GM12878 (cell line): ENCODE measurements at regions not wholly inside any gene's neighbourhood (a gene's known extent, or its start where the extent isn't known, plus 50 kb on each side); places are given as distances from the start of the nearest gene placed in this dataset.

Experiments used
- ATAC-seq: fragments of 200-7000 bp; cut with Tn5 transposase; 3 replicates; pipeline ENCODE4 v1.9.1; 2020; ENCODE audit warnings: mild to moderate bottlenecking, moderate library complexity
- BruUV-seq: library from RNA; stranded (reverse); fragments of 400-500 nt; replicated peaks from 2 replicates; lab custom pipeline; 2021; lab: Mats Ljungman, UMichigan
- CTCF ChIA-PET: fragments of 300-600 bp; sonication (Branson Sonifier 250); formaldehyde crosslinking; extraction: SDS; loops from one replicate; lab custom pipeline; 2021; ENCODE audit warnings: inconsistent platforms; lab: Yijun Ruan, JAX
- POLR2A ChIA-PET: fragments of 350-600 bp; formaldehyde crosslinking; extraction: SDS; loops from one replicate; lab custom pipeline; 2021; ENCODE audit warnings: inconsistent platforms; lab: Charles Lee
- RAD21 ChIA-PET: fragments of 300-600 bp; sonication (Branson Sonifier 250); formaldehyde crosslinking; loops from one replicate; lab custom pipeline; 2023; ENCODE audit warnings: antibody characterized with exemption; ENCODE audit not compliant: unreplicated experiment; lab: Charles Lee
- SMC1A ChIA-PET: fragments of 300-600 bp; sonication (Branson Sonifier 250); formaldehyde crosslinking; loops from one replicate; lab custom pipeline; 2023; ENCODE audit not compliant: unreplicated experiment, uncharacterized antibody; lab: Charles Lee
- DNase-seq: peaks from one replicate; pipeline ENCODE4 v3.0.0-alpha.2; 2011; ENCODE audit warnings: low read depth, low spot score
- FAIRE-seq: peaks from 3 replicates; lab custom pipeline; 2011; peaks lifted over from hg19 to GRCh38; lab: Jason Lieb, UNC
- H2AFZ ChIP-seq: 2 replicates; pipeline ENCODE4 v1.6.0; 2011; ENCODE audit warnings: low read depth, low read length, control low read depth; ENCODE audit not compliant: control insufficient read depth
- H3K27ac ChIP-seq: 2 replicates; pipeline ENCODE4 v1.5.1; 2011; ENCODE audit warnings: control low read depth; ENCODE audit not compliant: control insufficient read depth, insufficient read depth
- H3K27me3 ChIP-seq, 2 experiments: replicated peaks in 1 of 2; 2 replicates each; pipeline versions ENCODE4 v1.6.0 to v1.6.1; 2011; ENCODE audit warnings: low read length in 1 of 2; ENCODE audit not compliant: control insufficient read depth in 2 of 2, insufficient read depth in 2 of 2
- H3K36me3 ChIP-seq, 2 experiments: 2 replicates each; pipeline ENCODE4 v1.5.1; 2011; ENCODE audit warnings: low read length in 1 of 2; ENCODE audit not compliant: control insufficient read depth in 2 of 2, insufficient read depth in 2 of 2
- H3K4me1 ChIP-seq: 2 replicates; pipeline ENCODE4 v1.6.1; 2011; ENCODE audit warnings: mild to moderate bottlenecking, low read length, moderate library complexity, mixed read lengths; ENCODE audit not compliant: control insufficient read depth, insufficient read depth
- H3K4me2 ChIP-seq: 2 replicates; pipeline ENCODE4 v1.6.0; 2011; ENCODE audit warnings: control low read depth; ENCODE audit not compliant: control insufficient read depth, insufficient read depth
- H3K4me3 ChIP-seq: fragments of 200-600 bp; sonication (generic); 2 replicates; pipeline ENCODE4 v1.5.1; 2016
- H3K79me2 ChIP-seq: 2 replicates; pipeline ENCODE4 v1.6.0; 2011; ENCODE audit warnings: low read length; ENCODE audit not compliant: control insufficient read depth, insufficient read depth
- H3K9ac ChIP-seq: 2 replicates; pipeline ENCODE4 v1.8.0; 2011; ENCODE audit warnings: low read length, control low read depth, mixed read lengths; ENCODE audit not compliant: control insufficient read depth, insufficient read depth
- H3K9me3 ChIP-seq: replicated peaks from 3 replicates; pipeline ENCODE4 v1.5.1; 2011; ENCODE audit warnings: mild to moderate bottlenecking, low read length; ENCODE audit not compliant: control insufficient read depth, insufficient read depth
- H4K20me1 ChIP-seq: 2 replicates; pipeline ENCODE4 v1.6.0; 2011; ENCODE audit not compliant: control insufficient read depth, insufficient read depth
- ASH2L ChIP-seq: fragments of 300-600, 200-600 bp; sonication (generic); IDR thresholded peaks from 2 replicates; pipeline ENCODE4 v1.6.1; 2017; ENCODE audit warnings: low read depth, mild to moderate bottlenecking, borderline replicate concordance
- GATAD2B ChIP-seq: fragments of 450-650 bp; conservative IDR thresholded peaks from 2 replicates; pipeline ENCODE4 v1.6.1; 2017; ENCODE audit warnings: low read depth, mild to moderate bottlenecking, moderate library complexity
- MAX ChIP-seq: IDR thresholded peaks from 2 replicates; pipeline ENCODE4 v1.6.1; 2012; ENCODE audit warnings: low read depth, low read length, improper control_type of control experiment
- NFYA ChIP-seq: IDR thresholded peaks from 2 replicates; pipeline ENCODE4 v1.6.1; 2011; ENCODE audit warnings: low read depth, mild to moderate bottlenecking, low read length, improper control_type of control experiment, borderline replicate concordance
- NR2C2 ChIP-seq: IDR thresholded peaks from 2 replicates; pipeline ENCODE4 v1.6.1; 2011; ENCODE audit warnings: borderline replicate concordance, low read depth; ENCODE audit not compliant: control insufficient read depth, insufficient read length
- NR2F1 ChIP-seq: fragments of 450-650 bp; conservative IDR thresholded peaks from 2 replicates; pipeline ENCODE4 v1.6.1; 2017; ENCODE audit warnings: mild to moderate bottlenecking
- POLR2A ChIP-seq: IDR thresholded peaks from 2 replicates; pipeline ENCODE4 v1.6.1; 2011; ENCODE audit warnings: low read depth, mild to moderate bottlenecking, low read length
- SUZ12 ChIP-seq: fragments of 200-600 bp; sonication (generic); IDR thresholded peaks from one replicate; pipeline ENCODE4 v1.6.1; 2018; ENCODE audit warnings: antibody characterized with exemption, mild to moderate bottlenecking; ENCODE audit not compliant: unreplicated experiment
- TARDBP ChIP-seq: IDR thresholded peaks from 2 replicates; pipeline ENCODE4 v1.6.1; 2016; ENCODE audit warnings: borderline replicate concordance
- YBX1 ChIP-seq: fragments of 450-650 bp; IDR thresholded peaks from 2 replicates; pipeline ENCODE4 v1.6.1; 2016; ENCODE audit warnings: antibody characterized with exemption
- ZBTB11 ChIP-seq: fragments of 450-650 bp; formaldehyde crosslinking; IDR thresholded peaks from 2 replicates; pipeline ENCODE4 v1.5.0; 2022; ENCODE audit warnings: mild to moderate bottlenecking, missing genetic modification characterization
- ZNF24 ChIP-seq: fragments of 450-650 bp; IDR thresholded peaks from 2 replicates; pipeline ENCODE4 v1.6.1; 2017; ENCODE audit warnings: antibody characterized with exemption, mild to moderate bottlenecking
- ZNF687 ChIP-seq: fragments of 450-650 bp; IDR thresholded peaks from 2 replicates; pipeline ENCODE4 v1.6.1; 2017; ENCODE audit warnings: mild to moderate bottlenecking, moderate library complexity
- WGBS: methylation state at CpG from one replicate; pipeline ENCODE4 v1.1.6; 2016; ENCODE audit warnings: low lambda C conversion rate; ENCODE audit not compliant: insufficient replicate concordance, insufficient coverage; ENCODE audit errors: missing lambda C conversion rate; 5-methylcytosine and 5-hydroxymethylcytosine counted together
- in situ Hi-C: fragments of 300-500 bp; cut with MboI; formaldehyde crosslinking; loops from 9 replicates; pipeline ENCODE4 v1.14.3; 2018; ENCODE audit warnings: mixed read lengths
- intact Hi-C: fragments of 100-400 bp; cut with micrococcal nuclease; formaldehyde crosslinking; loops from one replicate; pipeline ENCODE4 v1.14.2; 2022; ENCODE audit not compliant: unreplicated experiment

GRCh38 chr9:38299856-38300255, 92.6 kb upstream of the ALDH1B1 start:
- H3K27me3 ChIP-seq = no peaks in the 10 kb centered on the region
- no peaks in the 10 kb centered on the region for H3K4me1 ChIP-seq
- ChIA-PET SMC1A (interaction anchor here (0.9 to 1.6 kb wide), 6 partner anchors 10 to 388 kb away, joined by 3 to 4 read pairs (median 4); no protein-coding TSS in a partner anchor), RAD21 (interaction anchor here (1.7 kb wide), 1 partner anchor 114 kb away, joined by 4 read pairs; no protein-coding TSS in a partner anchor)
- H3K9me3 ChIP-seq = no peaks in the 10 kb centered on the region
- no peaks in the 10 kb centered on the region for H3K79me2 ChIP-seq
- BruUV-seq = no TSS peak
- H3K4me2 ChIP-seq = no peak overlapping the region
- FAIRE-seq = no peak
- in situ Hi-C loops = no loop called here
- no peaks in the 10 kb centered on the region for H4K20me1 ChIP-seq
- no peak for TF ChIP-seq TARDBP
- TF ChIP-seq ASH2L = no peak
- no peak for TF ChIP-seq NR2C2
- TF ChIP-seq ZNF24 = no peak
- no peak for TF ChIP-seq ZNF687
- TF ChIP-seq GATAD2B = no peak
- no peak for TF ChIP-seq NR2F1
- TF ChIP-seq SUZ12 = no peak
- TF ChIP-seq MAX = no peak
- no peak for TF ChIP-seq POLR2A
- TF ChIP-seq ZBTB11 = no peak
- TF ChIP-seq NFYA = no peak
- no peak for TF ChIP-seq YBX1
- TF ChIP-seq, all 136 proteins: peak for 0
- Histone ChIP-seq H3K4me3 (no peak overlapping the region), H3K36me3 (no peaks in the 10 kb centered on the region), H3K9ac (no peak overlapping the region), H2AFZ (no peak overlapping the region), H3K27ac (no peak overlapping the region)
- CTCF ChIA-PET = interaction anchor here (1.5 to 2.1 kb wide), 2 partner anchors 35 to 213 kb away, joined by 4 to 6 read pairs; no protein-coding TSS in a partner anchor
- no peak for DNase-seq
- no peak for ATAC-seq
- 22% methylated on average over 3 of the region's 3 CpGs for WGBS
- intact Hi-C loops = no loop called here
- POLR2A ChIA-PET = interaction anchor here (1.0 kb wide), 1 partner anchor 161 kb away, joined by 4 read pairs; no protein-coding TSS in a partner anchor
